Loucy (cell line): ENCODE measurements at regions not wholly inside any gene's neighbourhood (a gene's known extent, or its start where the extent isn't known, plus 50 kb on each side); places are given as distances from the start of the nearest gene placed in this dataset.

Experiments
- EZH2phosphoT487 ChIP-seq: fragments of 200-600 bp; IDR thresholded peaks from 2 replicates; pipeline ENCODE4 v1.6.1; 2018; ENCODE audit warnings: antibody characterized with exemption, mild to moderate bottlenecking, moderate library complexity, borderline replicate concordance
- TF ChIP-seq, protein P1 (sequence below): fragments of 200-600 bp; sonication (generic); conservative IDR thresholded peaks from 2 replicates; pipeline ENCODE4 v1.5.1; 2014; ENCODE audit warnings: mild to moderate bottlenecking, antibody characterized with exemption, low read length

DNA sequence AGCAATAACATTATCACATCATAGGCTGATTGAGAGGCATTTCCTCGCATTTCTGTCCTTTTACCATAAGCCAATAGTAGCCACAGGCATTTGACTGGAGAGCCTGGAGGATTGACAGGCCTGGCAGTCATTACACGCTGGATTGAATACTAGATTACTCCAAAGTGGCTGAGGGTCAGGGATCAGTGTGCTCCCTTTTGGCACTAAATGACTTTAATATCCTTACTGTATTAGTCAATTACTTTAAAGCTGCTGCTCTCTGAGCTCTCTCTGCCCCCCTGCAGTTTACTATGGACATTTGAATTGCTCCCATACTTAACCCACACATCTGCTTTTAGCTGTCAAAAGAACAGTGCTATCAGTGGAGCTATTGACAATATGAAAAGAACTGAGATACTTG lies 302.0 kb downstream of the TFEC start:
- TF ChIP-seq, protein P1, sequence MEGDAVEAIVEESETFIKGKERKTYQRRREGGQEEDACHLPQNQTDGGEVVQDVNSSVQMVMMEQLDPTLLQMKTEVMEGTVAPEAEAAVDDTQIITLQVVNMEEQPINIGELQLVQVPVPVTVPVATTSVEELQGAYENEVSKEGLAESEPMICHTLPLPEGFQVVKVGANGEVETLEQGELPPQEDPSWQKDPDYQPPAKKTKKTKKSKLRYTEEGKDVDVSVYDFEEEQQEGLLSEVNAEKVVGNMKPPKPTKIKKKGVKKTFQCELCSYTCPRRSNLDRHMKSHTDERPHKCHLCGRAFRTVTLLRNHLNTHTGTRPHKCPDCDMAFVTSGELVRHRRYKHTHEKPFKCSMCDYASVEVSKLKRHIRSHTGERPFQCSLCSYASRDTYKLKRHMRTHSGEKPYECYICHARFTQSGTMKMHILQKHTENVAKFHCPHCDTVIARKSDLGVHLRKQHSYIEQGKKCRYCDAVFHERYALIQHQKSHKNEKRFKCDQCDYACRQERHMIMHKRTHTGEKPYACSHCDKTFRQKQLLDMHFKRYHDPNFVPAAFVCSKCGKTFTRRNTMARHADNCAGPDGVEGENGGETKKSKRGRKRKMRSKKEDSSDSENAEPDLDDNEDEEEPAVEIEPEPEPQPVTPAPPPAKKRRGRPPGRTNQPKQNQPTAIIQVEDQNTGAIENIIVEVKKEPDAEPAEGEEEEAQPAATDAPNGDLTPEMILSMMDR, result no peak
- no peak for TF ChIP-seq EZH2phosphoT487
